Esophagus muscularis mucosa (tissue), 4 donors: ENCODE measurements at regions not wholly inside any gene's neighbourhood (a gene's known extent, or its start where the extent isn't known, plus 50 kb on each side); places are given as distances from the start of the nearest gene placed in this dataset.

Experiments
- DNase-seq: peaks from one replicate; pipeline ENCODE4 v3.0.0-alpha.2; 2017; ENCODE audit errors: extremely low spot score
- H3K27ac ChIP-seq, 4 donors: fragments of 200-600 bp; sonication (generic); replicated peaks in 1 of 4; 1 replicate in 3 of 4; 2 replicates in 1 of 4; pipeline ENCODE4 v1.5.1; 2016 to 2019; ENCODE audit warnings: mild to moderate bottlenecking in 1 of 4
- H3K27me3 ChIP-seq, 4 donors: fragments of 200-600 bp; sonication (generic); one replicate each; pipeline versions ENCODE4 v1.5.1 to v1.6.0; 2016 to 2019
- H3K36me3 ChIP-seq, 4 donors: fragments of 200-600 bp; sonication (generic); one replicate each; pipeline ENCODE4 v1.5.1; 2016 to 2019
- H3K4me1 ChIP-seq, 4 donors: fragments of 200-600 bp; sonication (generic); one replicate each; pipeline ENCODE4 v1.5.1; 2016 to 2019
- H3K4me3 ChIP-seq, 4 donors: fragments of 200-600 bp; sonication (generic); 1 replicate in 2 of 4; 2 replicates in 2 of 4; pipeline ENCODE4 v1.5.1; 2016 to 2019; ENCODE audit warnings: mild to moderate bottlenecking in 4 of 4, moderate library complexity in 1 of 4
- H3K9me3 ChIP-seq, 4 donors: fragments of 200-600 bp; sonication (generic); 1 replicate in 3 of 4; 2 replicates in 1 of 4; pipeline ENCODE4 v1.5.1; 2016 to 2019
- EP300 ChIP-seq: sonication (generic); formaldehyde crosslinking; IDR thresholded peaks from one replicate; pipeline ENCODE4 v1.6.1; 2017; ENCODE audit warnings: antibody characterized with exemption
- POLR2A ChIP-seq: fragments of 450-650 bp; IDR thresholded peaks from one replicate; pipeline ENCODE4 v1.6.1; 2017; ENCODE audit warnings: antibody characterized with exemption, moderate library complexity, mild to moderate bottlenecking, low read depth
- POLR2AphosphoS5 ChIP-seq, 2 donors: sonication (generic); formaldehyde crosslinking; IDR thresholded peaks; one replicate each; pipeline ENCODE4 v1.6.1; 2017; ENCODE audit warnings: antibody characterized with exemption in 2 of 2
- WGBS: methylation state at CpG from one replicate; pipeline ENCODE4 v1.1.5; 2018; 5-methylcytosine and 5-hydroxymethylcytosine counted together
- intact Hi-C: fragments of 100-400 bp; cut with DNase I; formaldehyde crosslinking; loops from one replicate; pipeline ENCODE4 v1.15.1; 2023
- TF ChIP-seq, protein P1 (sequence below), 3 experiments: fragments of 200-600 bp in 2 of 3; fragments of 450-650 bp in 1 of 3; sonication (generic) in 2 of 3; IDR thresholded peaks; one replicate each; pipeline ENCODE4 v1.5.1; 2017 to 2019; ENCODE audit warnings: antibody characterized with exemption in 3 of 3, mild to moderate bottlenecking in 2 of 3, moderate library complexity in 1 of 3

DNA sequence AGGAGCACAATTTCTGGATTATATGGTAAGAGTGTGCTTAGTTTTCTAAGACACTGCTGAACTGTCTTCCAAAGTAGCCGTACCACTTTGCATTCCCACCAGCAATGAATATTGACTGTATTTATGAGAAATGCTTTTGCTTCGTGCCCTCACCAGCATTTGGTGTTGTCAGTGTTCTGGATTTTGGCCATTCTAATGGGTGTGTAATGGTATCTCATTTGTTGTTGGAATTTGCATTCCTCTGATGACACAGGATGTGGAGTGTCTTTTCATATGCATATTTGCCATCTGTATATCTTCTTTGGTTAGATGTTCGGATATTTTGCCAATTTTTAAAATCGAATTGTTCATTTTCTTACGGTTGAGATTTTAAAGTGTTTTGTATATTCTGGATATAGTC lies 558.5 kb upstream of the FZD8 start:
- no peak overlapping the region for H3K4me3 ChIP-seq
- no peak for DNase-seq
- H3K4me1 ChIP-seq = no peaks in the 10 kb centered on the region
- intact Hi-C loops = no loop called here
- no peaks in the 10 kb centered on the region for H3K36me3 ChIP-seq
- H3K27me3 ChIP-seq = no peaks in the 10 kb centered on the region
- TF ChIP-seq, protein P1, sequence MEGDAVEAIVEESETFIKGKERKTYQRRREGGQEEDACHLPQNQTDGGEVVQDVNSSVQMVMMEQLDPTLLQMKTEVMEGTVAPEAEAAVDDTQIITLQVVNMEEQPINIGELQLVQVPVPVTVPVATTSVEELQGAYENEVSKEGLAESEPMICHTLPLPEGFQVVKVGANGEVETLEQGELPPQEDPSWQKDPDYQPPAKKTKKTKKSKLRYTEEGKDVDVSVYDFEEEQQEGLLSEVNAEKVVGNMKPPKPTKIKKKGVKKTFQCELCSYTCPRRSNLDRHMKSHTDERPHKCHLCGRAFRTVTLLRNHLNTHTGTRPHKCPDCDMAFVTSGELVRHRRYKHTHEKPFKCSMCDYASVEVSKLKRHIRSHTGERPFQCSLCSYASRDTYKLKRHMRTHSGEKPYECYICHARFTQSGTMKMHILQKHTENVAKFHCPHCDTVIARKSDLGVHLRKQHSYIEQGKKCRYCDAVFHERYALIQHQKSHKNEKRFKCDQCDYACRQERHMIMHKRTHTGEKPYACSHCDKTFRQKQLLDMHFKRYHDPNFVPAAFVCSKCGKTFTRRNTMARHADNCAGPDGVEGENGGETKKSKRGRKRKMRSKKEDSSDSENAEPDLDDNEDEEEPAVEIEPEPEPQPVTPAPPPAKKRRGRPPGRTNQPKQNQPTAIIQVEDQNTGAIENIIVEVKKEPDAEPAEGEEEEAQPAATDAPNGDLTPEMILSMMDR (IDR thresholded peaks at IDR 0.05) = no peak
- TF ChIP-seq POLR2A (no peak), EP300 (no peak), POLR2AphosphoS5 (IDR thresholded peaks at IDR 0.05) (no peak)
- 90% methylated on average over 5 of the region's 5 CpGs for WGBS
- no peaks in the 10 kb centered on the region for H3K9me3 ChIP-seq
- no peak overlapping the region for H3K27ac ChIP-seq

DNA sequence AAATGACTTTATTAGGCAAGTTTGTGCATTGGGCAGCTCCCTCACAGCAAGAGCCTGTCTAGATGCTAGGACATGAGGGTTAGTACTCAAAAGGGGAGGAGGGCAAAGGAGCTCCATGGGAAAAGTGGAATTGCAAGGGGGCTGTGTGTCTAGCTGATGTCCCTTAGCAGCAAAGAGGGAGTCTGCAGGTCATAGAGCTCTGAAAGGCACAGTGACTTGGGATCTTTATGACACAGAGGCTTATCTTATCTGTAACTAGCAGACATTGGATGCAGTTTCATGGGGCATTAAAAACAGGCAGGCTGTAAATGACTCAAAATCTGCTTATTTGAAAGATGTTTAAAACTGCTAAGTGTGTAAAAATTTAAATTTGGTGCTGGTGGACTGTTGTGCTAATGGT lies 556.2 kb upstream of the FZD8 start:
- H3K27ac ChIP-seq = no peak overlapping the region
- intact Hi-C loops = no loop called here

DNA sequence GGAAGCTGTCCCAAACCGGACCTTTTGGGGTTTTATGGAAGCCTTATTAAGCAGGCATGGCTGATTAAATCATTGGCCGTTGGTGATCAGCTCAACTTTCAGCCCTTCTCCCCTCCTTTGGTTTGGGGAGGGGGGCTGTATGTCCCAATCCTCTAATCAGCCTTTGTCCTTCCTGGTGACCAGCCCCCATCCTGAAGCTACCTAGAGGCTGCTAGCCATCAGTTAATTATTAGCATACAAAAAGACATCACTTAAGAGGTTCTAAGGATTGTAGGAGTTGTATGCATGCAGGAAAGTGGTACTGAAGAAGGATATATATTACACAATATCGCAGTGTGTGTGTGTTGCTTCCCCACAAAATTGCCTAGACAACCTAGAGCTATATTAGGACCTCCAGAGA lies 553.3 kb upstream of the FZD8 start:
- no peaks in the 10 kb centered on the region for H3K36me3 ChIP-seq
- no peaks in the 10 kb centered on the region for H3K4me1 ChIP-seq
- peaks cover 0 to 31% (median 24%) of the 10 kb centered on the region in 4 donors for H3K9me3 ChIP-seq
- H3K4me3 ChIP-seq = no peak overlapping the region
- TF ChIP-seq POLR2A (no peak), EP300 (no peak), POLR2AphosphoS5 (IDR thresholded peaks at IDR 0.05) (no peak)
- TF ChIP-seq, protein P1 (IDR thresholded peaks at IDR 0.05) = no peak
- DNase-seq = no peak
- intact Hi-C loops = no loop called here
- no peaks in the 10 kb centered on the region for H3K27me3 ChIP-seq
- 93% methylated on average over 2 of the region's 3 CpGs for WGBS
- no peak overlapping the region for H3K27ac ChIP-seq

More for the DNA sequence above, 556.2 kb upstream of the FZD8 start:
- no peak for DNase-seq
- TF ChIP-seq POLR2A (no peak), POLR2AphosphoS5 (IDR thresholded peaks at IDR 0.05) (no peak), EP300 (no peak)
- TF ChIP-seq, protein P1 (IDR thresholded peaks at IDR 0.05) = no peak
- Histone ChIP-seq H3K9me3 (peaks cover 0 to 1% (median 0%) of the 10 kb centered on the region in 4 donors), H3K36me3 (no peaks in the 10 kb centered on the region), H3K4me1 (no peaks in the 10 kb centered on the region), H3K27me3 (no peaks in the 10 kb centered on the region), H3K4me3 (no peak overlapping the region)

DNA sequence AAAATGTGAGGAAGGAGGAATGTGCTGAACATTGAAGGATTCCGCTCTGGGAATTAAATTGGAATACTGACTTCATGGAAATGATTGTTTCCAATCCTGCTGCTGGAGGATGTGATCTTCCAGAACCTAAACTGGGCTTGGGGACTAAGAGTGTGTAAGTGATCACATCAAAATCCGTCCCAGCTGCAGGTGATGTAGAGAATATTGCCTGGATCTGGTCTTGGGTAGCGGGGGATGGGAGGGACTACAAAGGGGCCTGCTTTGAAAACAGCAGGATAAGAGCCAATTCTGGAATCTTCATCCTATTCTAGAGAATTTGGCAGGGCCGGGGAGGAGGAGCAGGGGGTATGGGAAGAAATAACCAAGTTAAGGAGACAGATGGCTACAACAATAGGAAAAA lies 552.2 kb upstream of the FZD8 start:
- TF ChIP-seq EP300 (no peak), POLR2A (no peak), POLR2AphosphoS5 (IDR thresholded peaks at IDR 0.05) (no peak)
- TF ChIP-seq, protein P1 (IDR thresholded peaks at IDR 0.05) = no peak
- DNase-seq = no peak
- no peaks in the 10 kb centered on the region for H3K36me3 ChIP-seq
- no peak overlapping the region for H3K4me3 ChIP-seq
- intact Hi-C loops = no loop called here
- H3K9me3 ChIP-seq = peaks cover 0 to 36% (median 24%) of the 10 kb centered on the region in 4 donors
- no peaks in the 10 kb centered on the region for H3K4me1 ChIP-seq
- no peaks in the 10 kb centered on the region for H3K27me3 ChIP-seq
- no peak overlapping the region for H3K27ac ChIP-seq
- 88% methylated on average over 4 of the region's 4 CpGs for WGBS

DNA sequence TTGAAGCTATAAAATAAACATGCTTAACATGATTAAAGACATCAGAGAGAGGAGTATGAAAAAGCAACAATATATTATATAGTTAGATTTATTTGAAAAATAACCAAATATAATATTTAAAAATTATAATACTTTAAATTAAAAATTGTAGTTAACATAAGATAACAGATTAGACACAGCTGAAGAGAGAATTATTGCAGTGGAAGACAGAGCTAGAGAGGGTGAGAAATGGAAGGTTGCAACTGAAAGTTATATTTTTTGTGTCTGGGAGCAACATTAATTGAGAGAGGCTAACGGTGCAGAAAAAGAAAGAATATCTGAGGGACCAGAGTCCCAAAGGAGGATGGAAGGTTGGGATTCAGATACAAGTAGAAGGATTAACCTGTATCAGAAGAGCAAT lies 548.9 kb upstream of the FZD8 start:
- no peak for DNase-seq
- no peak overlapping the region for H3K4me3 ChIP-seq
- H3K36me3 ChIP-seq = no peaks in the 10 kb centered on the region
- H3K9me3 ChIP-seq = peaks cover 0 to 36% (median 24%) of the 10 kb centered on the region in 4 donors
- H3K4me1 ChIP-seq = peaks cover 0 to 13% (median 5%) of the 10 kb centered on the region in 4 donors
- no peak overlapping the region for H3K27ac ChIP-seq
- intact Hi-C loops = no loop called here
- TF ChIP-seq POLR2A (no peak), EP300 (no peak), POLR2AphosphoS5 (IDR thresholded peaks at IDR 0.05) (no peak)
- TF ChIP-seq, protein P1 (IDR thresholded peaks at IDR 0.05) = no peak
- H3K27me3 ChIP-seq = no peaks in the 10 kb centered on the region
- 70% methylated on average over 1 of the region's 1 CpG for WGBS
